ENCODE measurements at regions not wholly inside any gene's neighbourhood (a gene's known extent, or its start where the extent isn't known, plus 50 kb on each side); places are given as distances from the start of the nearest gene placed in this dataset.

DNA sequence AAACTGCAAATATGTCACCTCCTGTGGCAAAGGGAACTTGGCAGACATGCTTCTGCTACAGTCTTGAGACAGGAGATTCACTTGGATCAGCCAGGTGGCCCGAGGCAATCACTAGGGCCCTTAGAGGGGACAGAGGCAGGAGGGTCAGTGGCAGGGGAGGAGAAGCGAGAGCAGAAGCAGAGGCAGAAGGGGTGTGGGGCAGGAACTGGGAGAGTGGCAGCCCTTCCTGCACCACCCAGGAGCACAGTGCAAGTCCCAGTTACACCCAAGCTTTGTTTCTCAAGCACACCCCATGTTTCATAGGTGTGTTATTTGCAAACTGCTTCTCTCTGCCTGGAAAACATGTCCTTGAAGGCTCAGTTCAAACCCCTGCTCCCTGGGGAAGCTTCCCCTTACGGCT, 309.7 kb upstream of the MYT1L start:
- H3K27me3 Mint-ChIP-seq (ENCODE audit: insufficient read depth, low read depth): peaks cover 24% of the 10 kb centered on the region
- Histone ChIP-seq H3K79me2 (ENCODE audit: low read depth) (no peaks in the 10 kb centered on the region), H3K4me3 (no peak overlapping the region), H3K9me3 (ENCODE audit: low read depth) (no peaks in the 10 kb centered on the region), H3K27ac (no peak overlapping the region), H3F3A (ENCODE audit: low read depth) (no peaks in the 10 kb centered on the region), H2AFZ (replicated peaks) (no peak overlapping the region), H3K36me3 (no peaks in the 10 kb centered on the region), H3K27me3 (no peaks in the 10 kb centered on the region), H4K20me1 (ENCODE audit: low read depth) (no peaks in the 10 kb centered on the region), H3K9ac (no peak overlapping the region), H3K4me2 (no peak overlapping the region), H3K4me1 (peaks cover 17% of the 10 kb centered on the region)
- peaks cover 50% of the 10 kb centered on the region for H3K4me1 Mint-ChIP-seq
- H3K4me3 Mint-ChIP-seq: no peak overlapping the region
- H3K36me3 Mint-ChIP-seq: no peaks in the 10 kb centered on the region
- no peak for TF ChIP-seq EZH2 (IDR thresholded peaks at IDR 0.05)
- TF ChIP-seq, protein P1, sequence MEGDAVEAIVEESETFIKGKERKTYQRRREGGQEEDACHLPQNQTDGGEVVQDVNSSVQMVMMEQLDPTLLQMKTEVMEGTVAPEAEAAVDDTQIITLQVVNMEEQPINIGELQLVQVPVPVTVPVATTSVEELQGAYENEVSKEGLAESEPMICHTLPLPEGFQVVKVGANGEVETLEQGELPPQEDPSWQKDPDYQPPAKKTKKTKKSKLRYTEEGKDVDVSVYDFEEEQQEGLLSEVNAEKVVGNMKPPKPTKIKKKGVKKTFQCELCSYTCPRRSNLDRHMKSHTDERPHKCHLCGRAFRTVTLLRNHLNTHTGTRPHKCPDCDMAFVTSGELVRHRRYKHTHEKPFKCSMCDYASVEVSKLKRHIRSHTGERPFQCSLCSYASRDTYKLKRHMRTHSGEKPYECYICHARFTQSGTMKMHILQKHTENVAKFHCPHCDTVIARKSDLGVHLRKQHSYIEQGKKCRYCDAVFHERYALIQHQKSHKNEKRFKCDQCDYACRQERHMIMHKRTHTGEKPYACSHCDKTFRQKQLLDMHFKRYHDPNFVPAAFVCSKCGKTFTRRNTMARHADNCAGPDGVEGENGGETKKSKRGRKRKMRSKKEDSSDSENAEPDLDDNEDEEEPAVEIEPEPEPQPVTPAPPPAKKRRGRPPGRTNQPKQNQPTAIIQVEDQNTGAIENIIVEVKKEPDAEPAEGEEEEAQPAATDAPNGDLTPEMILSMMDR (IDR thresholded peaks at IDR 0.05): no peak
- TF ChIP-seq EZH2phosphoT487 (IDR thresholded peaks at IDR 0.05): no peak
- DNase-seq (ENCODE audit: low spot score): no peak
- H3K27ac Mint-ChIP-seq: no peak overlapping the region
- H3K9me3 Mint-ChIP-seq: peaks cover 7% of the 10 kb centered on the region

DNA sequence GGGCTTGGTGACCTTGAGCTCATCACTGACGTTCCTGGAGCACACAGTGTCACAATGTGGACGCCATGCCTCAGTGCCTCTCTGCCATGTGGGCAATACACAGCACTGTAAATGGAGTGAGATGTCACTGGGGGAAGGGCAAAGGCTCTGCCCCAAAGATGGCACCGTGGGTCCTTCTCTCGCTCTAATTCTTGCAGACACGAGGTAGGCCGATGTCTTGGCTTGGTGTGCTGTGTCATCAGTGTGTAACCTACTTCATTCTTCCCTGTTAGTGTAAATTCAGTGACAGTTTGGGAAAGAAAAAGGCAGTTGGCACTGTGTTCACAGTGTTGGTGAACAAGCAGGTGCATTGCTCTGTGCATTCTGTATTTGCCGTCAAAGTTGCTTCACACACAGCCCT, 309.3 kb upstream of the MYT1L start:
- H3K36me3 Mint-ChIP-seq: no peaks in the 10 kb centered on the region
- DNase-seq (ENCODE audit: low spot score): no peak
- H3F3A ChIP-seq (ENCODE audit: low read depth): no peaks in the 10 kb centered on the region
- H3K27me3 Mint-ChIP-seq (ENCODE audit: insufficient read depth, low read depth): peaks cover 26% of the 10 kb centered on the region
- H2AFZ ChIP-seq (replicated peaks): no peak overlapping the region
- H3K27ac Mint-ChIP-seq: no peak overlapping the region
- H3K4me1 ChIP-seq: peaks cover 17% of the 10 kb centered on the region
- no peaks in the 10 kb centered on the region for H3K27me3 ChIP-seq
- no peak overlapping the region for H3K4me3 ChIP-seq
- no peaks in the 10 kb centered on the region for H4K20me1 ChIP-seq (ENCODE audit: low read depth)
- no peak overlapping the region for H3K27ac ChIP-seq
- TF ChIP-seq EZH2 (IDR thresholded peaks at IDR 0.05): no peak
- TF ChIP-seq, protein P1 (IDR thresholded peaks at IDR 0.05): no peak
- no peak for TF ChIP-seq EZH2phosphoT487 (IDR thresholded peaks at IDR 0.05)
- no peaks in the 10 kb centered on the region for H3K79me2 ChIP-seq (ENCODE audit: low read depth)
- no peak overlapping the region for H3K4me3 Mint-ChIP-seq
- no peaks in the 10 kb centered on the region for H3K9me3 ChIP-seq (ENCODE audit: low read depth)
- no peak overlapping the region for H3K4me2 ChIP-seq
- H3K36me3 ChIP-seq: no peaks in the 10 kb centered on the region
- peaks cover 55% of the 10 kb centered on the region for H3K4me1 Mint-ChIP-seq
- H3K9me3 Mint-ChIP-seq: peaks cover 7% of the 10 kb centered on the region
- H3K9ac ChIP-seq: no peak overlapping the region

DNA sequence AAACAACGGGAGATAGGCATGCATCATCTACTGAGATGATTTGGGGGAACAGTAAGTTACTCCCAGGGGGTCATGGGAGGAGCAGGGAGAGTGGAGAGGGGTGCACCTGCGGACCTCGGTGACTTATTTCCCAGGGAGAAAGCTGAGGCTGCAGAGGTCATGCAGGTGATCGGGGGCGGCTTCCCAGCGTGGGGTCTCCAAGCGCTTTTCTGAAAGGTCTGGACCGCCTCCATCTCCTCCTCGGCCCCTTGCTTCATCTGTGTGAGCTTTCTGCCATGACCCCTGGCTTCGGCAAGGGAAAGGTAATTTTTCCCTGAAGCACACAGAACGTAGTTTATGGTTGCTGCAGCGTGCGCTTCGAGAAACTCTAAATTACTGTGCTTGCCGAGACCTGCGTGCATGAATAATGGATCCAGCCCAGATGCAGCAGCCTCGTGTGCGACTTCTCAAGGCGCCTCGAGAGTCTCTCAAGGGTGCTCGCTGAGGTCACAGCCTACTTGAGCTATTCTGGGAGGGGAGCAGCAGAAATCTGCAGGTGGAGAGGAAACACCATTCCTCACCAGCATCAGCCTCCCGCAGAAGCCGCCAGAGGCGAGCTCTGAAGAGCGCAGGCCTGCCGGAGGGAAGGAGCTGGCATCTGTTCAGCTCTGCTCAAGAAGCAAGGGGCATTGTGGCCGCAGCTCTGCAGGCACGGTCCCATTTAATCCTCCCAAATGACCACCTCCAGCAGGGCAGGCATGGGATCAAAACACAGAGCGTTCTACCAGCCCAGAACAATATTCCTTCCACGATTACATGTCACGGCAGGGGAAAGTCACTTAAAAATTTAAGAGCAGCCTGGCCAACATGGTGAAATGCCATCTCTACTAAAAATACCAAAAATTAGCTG, 308.4 kb upstream of the MYT1L start:
- no peaks in the 10 kb centered on the region for H4K20me1 ChIP-seq (ENCODE audit: low read depth)
- Mint-ChIP-seq H3K4me1 (peaks cover 55% of the 10 kb centered on the region), H3K4me3 (peak overlapping the region; percentile 13), H3K9me3 (peaks cover 7% of the 10 kb centered on the region), H3K27ac (peak overlapping the region; percentile 5), H3K27me3 (ENCODE audit: insufficient read depth, low read depth) (peaks cover 24% of the 10 kb centered on the region), H3K36me3 (no peaks in the 10 kb centered on the region)
- DNase-seq (ENCODE audit: low spot score): no peak
- H3K9ac ChIP-seq: no peak overlapping the region
- no peak overlapping the region for H3K27ac ChIP-seq
- TF ChIP-seq EZH2 (IDR thresholded peaks at IDR 0.05) (no peak), EZH2phosphoT487 (IDR thresholded peaks at IDR 0.05) (no peak)
- TF ChIP-seq, protein P1 (IDR thresholded peaks at IDR 0.05): no peak
- H3K79me2 ChIP-seq (ENCODE audit: low read depth): no peaks in the 10 kb centered on the region
- no peaks in the 10 kb centered on the region for H3K27me3 ChIP-seq
- H3K36me3 ChIP-seq: no peaks in the 10 kb centered on the region
- no peaks in the 10 kb centered on the region for H3K9me3 ChIP-seq (ENCODE audit: low read depth)
- H2AFZ ChIP-seq (replicated peaks): no peak overlapping the region
- no peaks in the 10 kb centered on the region for H3F3A ChIP-seq (ENCODE audit: low read depth)
- no peak overlapping the region for H3K4me3 ChIP-seq
- no peak overlapping the region for H3K4me2 ChIP-seq
- peaks cover 17% of the 10 kb centered on the region for H3K4me1 ChIP-seq
